HG03565 (cell line): ENCODE measurements at regions not wholly inside any gene's neighbourhood (a gene's known extent, or its start where the extent isn't known, plus 50 kb on each side); places are given as distances from the start of the nearest gene placed in this dataset.

Source experiments
- ATAC-seq: cut with Tn5 transposase; IDR thresholded peaks from one replicate; pipeline ENCODE4 v1.9.1; 2021; ENCODE audit warnings: mild to moderate bottlenecking, moderate library complexity; ENCODE audit not compliant: unreplicated experiment

GRCh38 chr14:21723431-21724045 lies 49.9 kb upstream of the OR4E1 start:
- ATAC-seq: no peak
